NCI-H2081 treated with DMSO at 0.1 percent for 48 hours (cell line): ENCODE measurements at regions not wholly inside any gene's neighbourhood (a gene's known extent, or its start where the extent isn't known, plus 50 kb on each side); places are given as distances from the start of the nearest gene placed in this dataset.

Experiments
- DNase-seq: peaks from one replicate; lab custom pipeline; 2025; lab: John Stamatoyannopoulos, UW

DNA sequence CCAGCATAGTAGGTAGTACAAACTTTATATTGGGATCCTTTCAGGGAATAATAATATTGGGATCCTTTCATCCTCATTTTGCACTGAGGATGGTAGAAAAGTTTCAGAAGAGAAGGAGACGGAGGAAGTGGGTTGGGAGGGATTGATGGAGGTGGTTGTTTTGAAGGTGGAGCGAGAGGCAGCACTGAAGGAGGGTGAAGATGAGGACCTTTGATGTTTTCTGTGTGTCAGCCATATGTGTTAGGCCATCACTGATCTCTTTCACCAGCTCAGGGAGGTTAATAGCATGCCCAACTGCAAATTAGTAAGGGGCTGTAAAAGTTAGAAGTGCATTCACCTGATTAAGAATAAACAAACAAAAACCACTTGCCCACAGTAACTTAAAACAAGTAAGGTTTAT, 275.5 kb upstream of the B3GAT1 start:
- DNase-seq = no peak

DNA sequence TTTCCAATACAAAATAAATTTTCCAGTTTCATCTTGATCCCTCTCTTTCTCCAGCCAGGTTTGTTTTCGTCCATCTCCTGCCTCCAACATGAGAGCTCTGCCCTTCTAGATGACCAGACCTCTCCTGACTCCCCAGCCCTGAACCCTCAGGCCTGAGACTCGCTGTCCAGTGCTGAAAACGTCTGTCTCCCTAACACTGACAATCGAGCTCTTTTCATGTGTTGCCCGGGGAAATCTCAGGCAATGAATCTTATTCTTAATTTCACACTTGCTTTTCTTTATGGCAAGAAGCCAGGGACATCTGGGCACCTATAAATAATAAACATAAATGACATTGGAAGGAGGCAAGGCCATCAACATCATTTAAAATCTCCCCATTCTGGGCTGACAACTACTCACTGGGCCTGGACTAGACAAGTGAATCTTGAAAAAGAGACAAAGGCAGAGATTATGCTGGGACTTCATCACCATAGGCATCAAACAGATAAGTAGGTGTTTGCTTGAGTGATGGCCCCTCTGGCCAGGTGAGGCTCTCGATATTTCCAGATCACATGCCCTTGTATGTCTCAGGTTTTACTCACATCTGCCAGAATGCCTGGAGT, 274.5 kb upstream of the B3GAT1 start:
- DNase-seq = no peak

DNA sequence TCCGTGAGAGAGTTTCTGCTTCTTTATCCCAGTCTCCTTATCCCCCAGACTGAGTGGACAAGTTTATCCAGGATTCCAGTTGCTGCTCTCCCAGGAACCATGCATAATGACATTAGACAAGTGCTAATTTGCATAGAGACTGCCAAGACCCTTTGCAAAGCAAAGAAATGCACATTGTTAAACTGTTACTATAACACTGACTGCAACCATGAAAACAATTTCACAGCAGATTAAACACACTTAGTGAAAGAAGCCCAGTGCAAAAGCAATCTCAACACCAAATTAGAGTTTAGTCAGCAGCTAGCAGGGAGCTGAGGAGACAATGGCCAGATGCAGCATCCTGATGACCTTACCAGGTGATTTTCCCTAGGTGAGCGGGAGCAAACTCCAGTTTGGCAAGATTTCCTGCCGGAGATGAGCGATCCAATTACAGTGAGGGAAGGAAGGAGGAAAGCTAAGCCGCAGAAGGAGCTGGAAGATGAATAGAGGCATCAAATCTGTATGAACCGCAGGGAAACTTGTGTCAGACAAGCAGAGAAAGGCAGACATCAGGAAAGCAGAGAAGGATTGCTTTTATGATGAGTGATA, 273.8 kb upstream of the B3GAT1 start:
- DNase-seq = no peak

DNA sequence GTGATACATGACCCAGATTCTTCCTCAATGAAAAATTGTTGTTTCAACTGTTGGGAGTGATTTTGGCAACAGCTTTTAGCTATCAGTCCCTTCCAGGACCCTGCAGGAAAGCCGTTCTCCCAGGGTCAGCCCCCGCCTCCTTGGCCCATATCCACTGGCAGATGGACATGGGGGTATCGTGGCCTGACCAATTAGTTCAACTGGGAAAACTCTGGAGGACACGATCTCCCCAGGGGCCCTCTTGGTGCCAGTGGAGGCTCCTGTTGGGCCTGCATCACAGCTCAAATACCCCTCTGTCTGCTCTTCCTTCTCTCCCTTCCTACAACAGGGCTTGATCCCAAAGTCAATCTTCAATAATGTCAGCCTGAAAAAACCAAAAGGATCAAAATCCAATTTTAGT, 272.5 kb upstream of the B3GAT1 start:
- no peak for DNase-seq

DNA sequence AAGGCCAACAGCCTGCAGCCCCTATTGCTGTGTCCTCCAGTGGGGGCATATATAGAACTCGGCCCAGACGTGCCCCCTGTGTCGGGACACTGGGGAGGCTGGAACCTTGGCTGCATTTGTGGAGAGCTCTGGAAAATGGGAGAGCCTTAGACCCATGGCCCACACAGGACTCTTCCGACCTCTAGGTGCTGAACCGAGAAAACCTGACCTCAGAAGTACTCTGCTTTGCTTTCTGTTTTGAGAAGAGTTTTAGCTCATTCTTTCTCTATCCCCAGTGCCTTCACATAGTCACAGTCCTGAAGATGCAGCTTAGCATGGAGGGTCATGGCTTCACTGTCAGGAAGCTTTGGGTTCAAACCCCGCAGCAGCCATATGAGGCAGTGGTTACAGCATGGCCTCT, 271.8 kb upstream of the B3GAT1 start:
- no peak for DNase-seq

DNA sequence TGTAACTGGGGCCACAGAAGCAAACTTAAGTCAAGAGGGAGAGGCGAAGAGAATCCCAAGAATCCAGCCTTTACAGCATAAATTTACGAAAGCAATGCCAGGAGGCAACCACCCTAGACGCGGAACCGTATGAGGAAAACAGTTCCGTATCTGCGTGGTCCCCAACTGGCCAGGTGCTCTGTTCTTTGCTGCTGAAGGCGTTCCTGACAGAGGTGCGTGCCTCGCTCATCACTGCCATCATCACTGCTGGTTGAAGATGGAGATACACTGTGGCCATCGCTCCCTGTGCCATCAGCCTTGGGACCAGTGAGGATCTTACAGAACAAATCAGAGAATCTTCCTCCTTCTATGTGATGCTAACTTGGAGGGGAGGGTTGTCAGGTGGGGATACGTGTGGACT, 270.5 kb upstream of the B3GAT1 start:
- no peak for DNase-seq

DNA sequence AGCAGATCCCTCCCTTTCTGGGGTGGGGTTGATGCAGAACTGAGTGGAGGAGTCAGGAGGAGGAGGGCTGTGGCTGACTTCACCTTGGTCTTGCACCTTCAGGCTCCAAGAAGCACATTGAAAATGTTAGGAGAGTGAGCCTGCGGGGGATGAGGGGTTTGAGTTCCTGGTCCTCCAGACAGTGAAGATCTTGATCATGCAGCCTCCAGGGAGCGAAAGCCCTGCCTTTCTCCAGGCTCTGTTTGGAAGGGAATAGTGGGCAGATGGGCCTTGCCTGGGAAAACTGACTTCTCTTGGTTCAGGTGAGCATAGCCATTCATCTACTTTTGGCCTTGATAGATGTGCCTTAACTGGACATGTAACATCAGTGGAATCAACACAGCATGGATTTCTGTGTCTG, 267.6 kb upstream of the B3GAT1 start:
- DNase-seq = no peak

DNA sequence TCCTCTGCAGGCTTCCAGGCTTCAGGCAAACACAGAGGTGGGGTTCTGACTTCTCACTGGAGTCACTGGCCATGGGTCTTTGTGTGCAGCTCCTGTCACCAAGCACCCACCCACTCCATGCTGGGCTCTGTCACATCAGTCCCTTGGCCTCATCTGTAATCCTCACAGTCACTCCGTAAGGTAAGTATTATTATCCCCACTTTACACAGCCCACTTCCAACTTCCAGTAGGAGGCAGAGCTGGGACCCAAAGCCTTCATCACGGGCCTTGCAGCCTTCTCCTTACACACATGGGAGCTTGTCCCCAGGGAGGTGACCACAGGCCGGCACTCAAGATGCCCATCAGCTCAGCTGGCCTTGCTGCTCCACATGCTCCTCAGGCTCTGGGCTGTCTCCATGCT, 266.7 kb upstream of the B3GAT1 start:
- no peak for DNase-seq

DNA sequence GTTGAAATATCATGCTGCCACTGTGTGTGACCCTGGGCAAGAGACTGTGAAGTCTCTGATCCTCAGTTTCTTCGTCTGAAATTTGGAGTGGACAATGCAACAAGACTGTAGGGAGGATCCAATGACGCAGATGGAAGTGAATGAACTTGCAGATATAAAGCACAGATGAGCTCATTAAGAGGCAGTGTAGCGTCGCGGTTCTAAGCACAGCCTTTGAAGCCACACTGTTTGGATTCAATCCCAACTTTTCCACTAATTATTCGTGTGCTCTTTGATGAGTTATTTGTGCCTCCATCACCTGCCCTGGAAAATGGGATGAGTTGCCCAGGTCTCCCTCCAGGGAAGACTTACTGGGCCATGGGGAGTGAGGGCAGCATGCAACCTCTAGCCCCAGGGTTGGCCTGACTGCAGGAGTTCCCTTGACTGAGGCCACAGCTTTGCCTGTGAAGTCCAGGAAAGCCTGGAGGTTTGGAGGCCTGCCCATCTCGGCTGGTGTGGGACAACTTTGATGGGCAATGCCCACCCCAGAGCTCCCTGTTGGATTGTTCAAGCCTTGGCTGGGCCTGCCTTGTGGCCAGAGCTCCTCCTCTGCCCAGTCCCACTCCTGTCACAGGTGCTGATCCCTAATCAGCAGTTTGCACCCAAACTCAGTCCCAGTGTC, 266.0 kb upstream of the B3GAT1 start:
- no peak for DNase-seq

DNA sequence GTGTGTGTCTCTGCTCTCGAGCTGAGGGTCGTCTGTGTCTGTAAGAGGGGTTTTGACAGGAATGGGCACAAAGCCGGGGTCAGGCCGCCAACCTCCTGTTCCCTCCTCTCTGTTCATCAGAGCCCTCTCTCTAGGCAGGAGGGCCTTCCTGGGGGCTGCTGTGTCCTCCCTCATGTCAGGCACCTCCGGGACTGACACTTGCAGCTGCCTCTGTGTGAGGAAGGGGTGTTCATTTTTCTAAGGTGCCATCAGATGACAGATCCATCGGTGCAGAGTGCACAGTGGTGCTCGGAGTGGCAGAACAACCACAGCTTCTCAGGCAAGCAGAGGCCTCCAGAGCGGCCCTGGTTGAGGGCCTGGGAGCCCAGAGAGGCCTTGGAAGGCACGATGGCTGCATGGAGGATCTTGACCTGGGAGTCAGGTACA, 265.4 kb upstream of the B3GAT1 start:
- DNase-seq = no peak

DNA sequence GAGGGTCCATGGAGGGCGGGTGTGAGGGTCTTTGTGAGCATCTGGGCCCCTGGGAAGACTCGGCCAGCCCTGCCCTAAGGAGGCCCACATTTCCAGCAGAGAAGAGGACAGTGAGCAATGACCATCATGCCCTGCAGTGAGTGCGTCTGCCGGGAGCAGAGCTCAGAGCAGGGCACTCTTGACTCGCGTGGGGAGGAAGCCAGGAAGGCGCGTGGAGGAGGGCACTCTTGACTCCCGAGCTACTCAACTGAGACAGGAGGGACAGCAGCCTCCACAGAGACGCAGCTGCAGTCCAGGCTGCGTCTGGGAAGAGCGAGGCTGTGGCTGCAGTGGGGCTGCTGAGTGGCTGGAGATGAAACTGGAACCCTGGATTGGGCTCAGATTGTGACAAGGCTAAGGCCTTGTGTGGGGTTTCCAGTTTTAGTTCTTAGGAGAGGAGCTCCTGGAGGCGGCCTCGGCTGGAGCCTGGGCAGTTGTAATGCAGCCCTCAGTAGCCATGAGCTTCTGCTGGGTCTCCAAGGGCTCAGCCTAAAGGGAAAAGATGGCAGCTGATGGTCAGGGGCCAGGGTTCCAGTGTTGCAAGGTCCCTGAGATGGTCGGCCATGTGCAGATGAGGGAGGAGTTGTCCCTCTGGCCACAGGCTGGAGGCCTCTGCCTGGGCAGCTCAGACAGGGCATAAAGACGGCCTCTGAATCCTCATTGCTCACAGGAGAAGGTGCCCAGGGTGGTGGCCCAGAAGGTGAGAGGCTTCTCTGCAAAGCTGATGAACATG, 264.7 kb upstream of the B3GAT1 start:
- DNase-seq = no peak

DNA sequence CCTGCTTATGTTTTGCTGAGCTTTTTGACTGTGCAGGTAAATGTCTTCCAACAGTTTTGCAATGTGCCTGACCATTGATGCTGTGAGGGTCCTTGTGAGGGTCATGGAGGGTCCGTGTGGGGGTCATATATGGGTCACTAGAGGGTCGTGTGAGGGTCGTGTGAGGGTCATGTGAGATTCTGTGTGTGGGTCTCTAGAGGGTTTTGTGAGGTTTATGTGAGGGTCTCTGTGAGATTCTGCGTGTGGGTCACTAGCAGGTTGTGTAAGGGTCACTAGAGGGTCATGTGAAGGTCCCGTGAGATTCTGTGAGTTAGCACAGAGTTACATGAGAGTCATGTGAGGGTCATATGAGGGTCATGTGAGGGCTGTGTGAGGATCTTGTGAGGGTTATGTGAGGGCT, 263.9 kb upstream of the B3GAT1 start:
- no peak for DNase-seq

DNA sequence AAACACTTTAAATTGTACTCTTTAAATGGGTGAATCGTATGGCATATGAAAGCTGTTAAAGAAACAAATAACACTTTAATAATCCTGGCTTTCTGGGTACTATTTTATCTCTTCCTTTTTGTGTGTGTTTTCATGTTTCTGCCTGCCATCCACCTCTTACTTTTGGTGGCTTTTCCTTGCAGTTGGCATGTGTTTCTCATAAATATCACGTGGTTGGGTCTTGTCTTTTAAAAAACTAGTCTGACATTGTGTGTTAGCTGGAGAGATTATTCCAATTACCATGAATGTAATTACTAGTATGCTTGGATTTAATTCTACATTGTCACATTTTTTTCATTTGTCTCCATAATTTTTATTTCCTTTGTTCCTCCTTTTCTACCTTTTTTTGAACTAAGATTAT, 262.9 kb upstream of the B3GAT1 start:
- no peak for DNase-seq

DNA sequence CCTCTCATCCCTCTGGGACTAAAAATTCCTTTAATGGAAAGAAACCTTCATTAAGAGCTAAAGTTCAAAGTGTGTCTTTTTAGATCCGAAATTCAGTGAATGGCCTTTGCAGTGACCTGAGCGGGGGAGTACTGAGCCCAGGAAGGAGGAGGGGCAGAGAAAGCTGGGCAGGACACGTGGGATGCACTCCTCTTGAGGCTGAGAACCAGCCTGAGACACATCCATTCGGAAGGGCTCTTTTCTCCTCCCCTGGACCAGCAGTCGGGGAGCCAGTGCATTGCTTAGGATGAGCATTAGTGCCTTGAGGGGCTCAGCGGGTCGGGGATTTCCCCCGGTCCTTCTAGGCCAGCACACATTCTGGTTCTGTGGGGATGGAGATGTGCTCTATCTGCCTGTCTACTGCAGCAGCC, 258.9 kb upstream of the B3GAT1 start:
- DNase-seq = no peak

DNA sequence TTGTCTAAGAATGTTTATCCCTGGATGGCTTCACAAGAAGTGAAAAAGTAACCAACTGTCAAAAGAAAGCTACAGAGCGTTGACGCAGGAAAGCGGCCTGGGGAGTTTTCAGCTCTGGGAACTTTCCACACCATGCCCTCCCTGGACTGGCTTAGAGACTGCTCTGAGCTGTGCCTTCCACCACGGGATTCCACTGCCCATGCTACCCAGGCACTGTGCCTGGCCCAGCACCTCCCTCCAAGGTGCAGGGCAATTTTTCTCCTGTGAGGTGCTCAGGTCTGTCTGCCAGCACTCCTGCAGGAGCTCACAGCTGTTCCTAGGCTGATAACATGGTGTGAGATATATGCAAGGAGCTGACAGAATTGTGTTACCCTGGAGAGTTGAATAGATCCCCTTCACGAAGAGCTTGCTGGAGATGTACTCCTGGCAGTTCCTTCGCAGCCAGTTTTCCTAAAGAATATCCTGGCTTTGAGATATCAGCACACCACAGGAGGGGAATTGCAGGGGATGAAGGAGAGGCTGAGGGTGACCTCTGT, 258.3 kb upstream of the B3GAT1 start:
- no peak for DNase-seq

DNA sequence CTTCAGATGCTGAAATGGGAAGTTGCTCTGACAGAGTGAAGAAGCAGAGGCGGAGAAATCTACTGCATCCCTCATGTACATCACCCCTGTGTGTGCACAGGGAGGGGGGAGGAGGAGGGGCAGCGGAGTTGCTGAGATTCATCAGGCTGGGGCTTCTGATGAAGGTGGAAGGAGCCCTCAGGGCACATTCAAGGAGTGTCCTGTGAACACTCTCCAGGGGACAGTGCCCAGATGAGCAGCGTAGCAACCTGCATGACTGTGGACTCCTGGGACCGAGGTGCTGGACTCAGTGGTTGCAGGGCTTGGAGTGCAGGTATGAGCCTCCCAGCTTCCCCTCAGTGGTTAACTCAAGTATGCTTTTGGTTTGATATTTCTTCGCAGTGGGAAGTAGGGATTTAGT, 257.8 kb upstream of the B3GAT1 start:
- DNase-seq = no peak

DNA sequence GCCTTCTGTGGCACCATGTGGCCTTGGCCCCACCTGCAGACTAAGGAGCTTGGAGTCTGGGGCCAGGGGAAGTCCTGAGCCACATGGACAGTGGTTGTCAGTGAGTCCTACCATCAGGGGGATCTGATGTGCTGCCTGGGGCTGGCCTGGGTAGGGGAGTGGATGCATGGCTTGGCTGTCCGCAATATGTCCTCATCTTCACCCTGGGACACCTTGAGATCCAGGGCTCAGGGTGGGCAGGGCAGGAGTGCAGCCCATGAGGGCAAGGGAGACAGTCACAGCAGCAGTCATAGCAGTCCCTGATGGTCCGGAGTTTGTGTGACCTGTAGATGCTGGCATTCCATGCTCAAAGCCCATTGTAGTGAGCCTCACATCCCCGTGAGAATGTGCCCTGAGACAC, 256.8 kb upstream of the B3GAT1 start:
- DNase-seq = no peak

DNA sequence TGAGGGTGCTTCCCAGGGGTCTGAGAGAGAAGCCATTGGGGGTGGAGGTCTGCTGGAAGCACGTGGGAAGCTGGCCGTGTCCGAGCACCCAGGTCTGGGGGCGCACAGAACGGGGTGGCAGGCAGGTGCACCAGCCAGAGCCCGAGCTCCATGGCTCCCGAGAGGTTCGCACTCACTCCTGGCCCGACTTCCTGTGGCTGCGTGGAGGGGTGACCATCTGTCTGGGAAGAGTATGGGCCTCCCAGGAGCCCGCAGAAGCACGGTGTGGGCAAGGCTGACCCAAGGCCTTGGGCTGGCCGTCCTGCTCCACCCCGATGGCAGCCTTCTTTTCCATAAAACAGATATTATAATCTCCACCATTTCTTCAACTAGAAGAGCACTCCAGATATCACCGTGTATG, 256.0 kb upstream of the B3GAT1 start:
- DNase-seq = no peak

DNA sequence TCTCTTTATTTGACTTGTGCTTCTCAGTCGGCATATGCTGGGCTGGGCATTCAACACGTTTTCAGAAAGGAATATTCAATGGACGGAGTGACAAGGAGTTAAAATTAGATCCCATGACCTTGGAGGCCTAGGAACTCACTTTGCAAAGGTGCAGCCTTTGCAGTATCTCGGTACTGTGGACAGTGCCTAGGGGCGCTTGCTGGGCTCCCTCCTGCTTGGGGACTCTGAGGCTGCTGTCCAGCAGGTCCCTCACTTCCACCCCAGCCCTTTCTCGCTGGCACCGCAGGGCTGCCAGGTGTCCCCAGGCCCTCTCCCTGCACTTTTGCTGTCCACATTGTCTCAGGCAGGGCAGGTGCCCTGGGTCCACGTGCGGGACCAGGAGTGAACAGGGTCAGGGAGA, 255.5 kb upstream of the B3GAT1 start:
- DNase-seq = no peak

DNA sequence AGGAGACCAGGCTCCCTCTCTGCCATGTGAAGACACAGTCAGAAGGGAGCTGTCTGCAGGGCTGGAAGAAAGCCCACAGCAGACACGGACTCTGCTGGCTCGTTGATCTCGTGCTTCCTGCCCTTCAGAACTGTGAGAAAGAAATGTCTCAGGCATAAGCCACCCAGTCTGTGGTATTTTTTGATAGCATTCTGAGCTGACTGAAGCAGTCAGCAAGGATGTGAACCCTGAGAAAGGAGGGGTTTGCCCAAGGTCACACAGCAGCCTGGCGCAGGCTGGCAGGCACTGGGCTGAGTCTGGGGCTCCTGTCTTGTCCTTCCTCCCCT, 255.1 kb upstream of the B3GAT1 start:
- no peak for DNase-seq

DNA sequence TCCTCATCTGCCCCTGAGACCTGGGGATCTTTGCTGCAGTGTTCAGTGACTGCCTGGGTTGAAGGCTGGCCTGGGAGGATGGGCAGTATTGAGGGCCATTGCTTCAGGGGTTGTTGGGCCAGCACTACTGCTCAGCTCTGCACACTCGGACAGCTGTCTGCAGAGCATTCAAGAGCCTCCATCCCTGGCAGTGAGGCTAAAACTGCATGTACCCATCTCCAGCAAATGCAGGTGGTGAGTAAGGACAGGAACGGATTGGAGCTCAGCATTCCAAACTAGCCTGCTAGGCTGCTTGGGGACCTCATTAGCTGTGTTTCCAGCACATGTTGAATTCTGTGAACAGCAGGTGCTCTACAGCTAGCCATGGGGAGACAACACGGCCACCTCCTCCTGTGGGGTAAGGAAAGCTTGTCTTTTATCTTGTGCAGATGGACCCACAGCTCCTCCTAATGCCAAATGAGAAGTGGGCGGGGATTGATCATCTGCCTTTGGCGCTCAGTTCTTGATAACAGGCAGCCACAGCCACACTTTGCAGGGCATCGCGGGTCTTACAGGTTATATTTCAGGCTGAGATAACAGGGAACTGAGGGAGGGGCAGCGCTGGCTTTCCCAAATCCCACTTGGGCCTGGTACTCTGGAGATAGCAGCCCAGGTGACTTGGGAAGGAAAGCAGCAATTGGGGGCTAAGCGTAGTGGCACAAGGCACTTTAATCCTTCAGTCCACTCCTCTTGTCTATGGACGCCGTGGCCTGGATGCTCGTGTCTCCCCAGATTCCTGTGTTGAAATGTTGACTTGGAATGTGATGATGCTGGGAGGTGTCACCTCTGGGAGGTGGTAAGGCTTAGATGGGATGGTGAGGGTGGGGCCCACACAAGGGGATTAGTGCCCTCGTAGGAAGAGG, 254.5 kb upstream of the B3GAT1 start:
- no peak for DNase-seq
